Liver (tissue), 8 donors: ENCODE measurements at regions not wholly inside any gene's neighbourhood (a gene's known extent, or its start where the extent isn't known, plus 50 kb on each side); places are given as distances from the start of the nearest gene placed in this dataset.

Experiments used
- DNase-seq: peaks from one replicate; pipeline ENCODE4 v3.0.0-alpha.2; 2017; ENCODE audit warnings: low spot score
- H3K27ac ChIP-seq, 2 donors: one replicate each; pipeline ENCODE4 v1.7.0; 2013; ENCODE audit warnings: inconsistent platforms in 2 of 2, low read length in 2 of 2, control low read depth in 1 of 2, low read depth in 1 of 2, mild to moderate bottlenecking in 1 of 2
- H3K27me3 ChIP-seq, 4 donors: one replicate each; pipeline versions ENCODE4 v1.6.1 to v1.7.0; 2013; ENCODE audit warnings: low read length in 3 of 4, inconsistent platforms in 1 of 4, mild to moderate bottlenecking in 1 of 4, moderate library complexity in 1 of 4; ENCODE audit not compliant: control insufficient read depth in 4 of 4, insufficient read depth in 4 of 4
- H3K36me3 ChIP-seq, 4 donors: one replicate each; pipeline versions ENCODE4 v1.6.1 to v1.7.0; 2013; ENCODE audit warnings: low read length in 3 of 4, mild to moderate bottlenecking in 3 of 4, low read depth in 1 of 4, moderate library complexity in 1 of 4; ENCODE audit not compliant: control insufficient read depth in 4 of 4, insufficient read depth in 3 of 4
- H3K4me1 ChIP-seq, 4 donors: one replicate each; pipeline versions ENCODE4 v1.6.1 to v1.7.0; 2013; ENCODE audit warnings: low read length in 3 of 4, mild to moderate bottlenecking in 3 of 4, moderate library complexity in 1 of 4; ENCODE audit not compliant: control insufficient read depth in 4 of 4, insufficient read depth in 4 of 4
- H3K4me3 ChIP-seq, 3 donors: one replicate each; pipeline versions ENCODE4 v1.6.1 to v1.7.0; 2013; ENCODE audit warnings: low read length in 3 of 3, control low read depth in 1 of 3, low read depth in 1 of 3, mild to moderate bottlenecking in 1 of 3
- H3K9ac ChIP-seq, 2 donors: one replicate each; pipeline ENCODE4 v1.7.0; 2013; ENCODE audit warnings: low read length in 2 of 2, mild to moderate bottlenecking in 2 of 2, moderate library complexity in 2 of 2, control low read depth in 1 of 2, low read depth in 1 of 2
- H3K9me3 ChIP-seq, 4 donors: one replicate each; pipeline versions ENCODE4 v1.6.1 to v1.7.0; 2013; ENCODE audit warnings: low read length in 3 of 4; ENCODE audit not compliant: control insufficient read depth in 4 of 4
- EGR1 ChIP-seq, 2 donors: IDR thresholded peaks; 2 replicates each; pipeline ENCODE4 v1.6.1; 2016 to 2018; ENCODE audit warnings: antibody characterized with exemption in 2 of 2, low read depth in 2 of 2
- FOXA1 ChIP-seq: IDR thresholded peaks from 2 replicates; pipeline ENCODE4 v1.6.1; 2016; ENCODE audit warnings: antibody characterized with exemption
- FOXA2 ChIP-seq: IDR thresholded peaks from 2 replicates; pipeline ENCODE4 v1.6.1; 2016; ENCODE audit warnings: antibody characterized with exemption
- GABPA ChIP-seq, 2 donors: IDR thresholded peaks in 1 of 2; conservative IDR thresholded peaks in 1 of 2; 2 replicates each; pipeline ENCODE4 v1.6.1; 2016; ENCODE audit warnings: antibody characterized with exemption in 2 of 2, mild to moderate bottlenecking in 1 of 2, moderate library complexity in 1 of 2
- HNF4A ChIP-seq, 2 donors: conservative IDR thresholded peaks; 2 replicates each; pipeline ENCODE4 v1.6.1; 2016; ENCODE audit warnings: antibody characterized with exemption in 2 of 2, mild to moderate bottlenecking in 2 of 2
- HNF4G ChIP-seq: IDR thresholded peaks from 2 replicates; pipeline ENCODE4 v1.6.1; 2016; ENCODE audit warnings: antibody characterized with exemption
- JUND ChIP-seq, 2 donors: IDR thresholded peaks; 2 replicates each; pipeline ENCODE4 v1.6.1; 2016; ENCODE audit warnings: antibody characterized with exemption in 2 of 2
- MAX ChIP-seq: IDR thresholded peaks from 2 replicates; pipeline ENCODE4 v1.6.1; 2016; ENCODE audit warnings: antibody characterized with exemption
- NR2F2 ChIP-seq: IDR thresholded peaks from 2 replicates; pipeline ENCODE4 v1.6.1; 2016; ENCODE audit warnings: antibody characterized with exemption
- RAD21 ChIP-seq, 2 donors: IDR thresholded peaks; 2 replicates each; pipeline ENCODE4 v1.6.1; 2016; ENCODE audit warnings: antibody characterized with exemption in 2 of 2, mild to moderate bottlenecking in 2 of 2
- REST ChIP-seq: IDR thresholded peaks from 2 replicates; pipeline ENCODE4 v1.6.1; 2016; ENCODE audit warnings: antibody characterized with exemption, mild to moderate bottlenecking
- RXRA ChIP-seq, 2 donors: IDR thresholded peaks; 2 replicates each; pipeline ENCODE4 v1.6.1; 2017 to 2018; ENCODE audit warnings: antibody characterized with exemption in 2 of 2, mild to moderate bottlenecking in 1 of 2
- SP1 ChIP-seq: IDR thresholded peaks from 2 replicates; pipeline ENCODE4 v1.6.1; 2018; ENCODE audit warnings: antibody characterized with exemption, mild to moderate bottlenecking
- YY1 ChIP-seq: IDR thresholded peaks from 2 replicates; pipeline ENCODE4 v1.6.1; 2016; ENCODE audit warnings: antibody characterized with exemption, mild to moderate bottlenecking
- ZBTB33 ChIP-seq: IDR thresholded peaks from 2 replicates; pipeline ENCODE4 v1.6.1; 2016; ENCODE audit warnings: antibody characterized with exemption
- WGBS: extraction: QIAGEN DNeasy Blood & Tissue Kit; methylation state at CpG from one replicate; pipeline ENCODE4 v1.1.7; 2013; 5-methylcytosine and 5-hydroxymethylcytosine counted together
- TF ChIP-seq, protein P1 (sequence below): IDR thresholded peaks from 2 replicates; pipeline ENCODE4 v1.6.1; 2016; ENCODE audit warnings: antibody characterized with exemption
- TF ChIP-seq, protein P2 (sequence below): fragments of 150-350 bp; IDR thresholded peaks from 2 replicates; pipeline ENCODE4 v1.5.1; 2017; ENCODE audit warnings: improper control_type of control experiment, low read depth, low read length; ENCODE audit not compliant: missing input control
- donor health status: healthy.
- donor health status: healthy.
- donor health status: healthy.
- donor health status: healthy.
- donor health status: healthy.

- no peak overlapping the region for H3K4me3 ChIP-seq
- H3K9me3 ChIP-seq = no peaks in the 10 kb centered on the region
- no peaks in the 10 kb centered on the region for H3K27me3 ChIP-seq
- no peak overlapping the region for H3K9ac ChIP-seq
- no peak overlapping the region for H3K27ac ChIP-seq
- H3K4me1 ChIP-seq = no peaks in the 10 kb centered on the region
- no peak for DNase-seq
- no peaks in the 10 kb centered on the region for H3K36me3 ChIP-seq
- TF ChIP-seq RAD21 (IDR thresholded peaks at IDR 0.05) (peak; percentile 78 to 79), FOXA2 (no peak)
- 35% methylated on average over 5 of the region's 5 CpGs for WGBS
Measured at GRCh38 chr6:132218059-132218696, 183.1 kb downstream of the MOXD1 start.

DNA sequence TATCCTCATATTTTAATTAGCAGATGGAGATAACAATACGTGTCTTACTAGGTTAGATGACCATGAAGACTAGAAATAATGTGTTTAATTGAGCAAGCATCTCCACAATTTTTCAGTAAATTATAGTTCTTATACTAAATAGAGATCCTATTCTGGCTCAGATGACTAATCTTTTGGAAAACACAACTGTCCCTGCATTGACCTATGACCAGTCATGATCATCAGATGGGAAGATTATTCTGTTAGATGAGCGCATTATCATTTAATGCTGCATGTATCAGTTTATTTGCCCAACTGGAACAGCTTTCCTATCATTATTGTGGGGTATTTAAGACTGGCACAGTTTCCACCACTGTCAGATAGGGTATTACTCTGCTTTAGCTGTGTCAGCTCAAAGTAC lies 185.5 kb downstream of the MOXD1 start:
- no peaks in the 10 kb centered on the region for H3K4me1 ChIP-seq
- no peaks in the 10 kb centered on the region for H3K27me3 ChIP-seq
- no peak overlapping the region for H3K4me3 ChIP-seq
- TF ChIP-seq REST (no peak), NR2F2 (no peak), MAX (no peak), YY1 (no peak), FOXA1 (no peak), HNF4G (no peak), FOXA2 (no peak), EGR1 (IDR thresholded peaks at IDR 0.05; ENCODE audit: low read depth in 2 of 2) (no peak)
- TF ChIP-seq, protein P1, sequence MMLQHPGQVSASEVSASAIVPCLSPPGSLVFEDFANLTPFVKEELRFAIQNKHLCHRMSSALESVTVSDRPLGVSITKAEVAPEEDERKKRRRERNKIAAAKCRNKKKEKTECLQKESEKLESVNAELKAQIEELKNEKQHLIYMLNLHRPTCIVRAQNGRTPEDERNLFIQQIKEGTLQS = no peak
- DNase-seq = no peak
- H3K9ac ChIP-seq = no peak overlapping the region
- H3K36me3 ChIP-seq = no peaks in the 10 kb centered on the region
- no peaks in the 10 kb centered on the region for H3K9me3 ChIP-seq
- WGBS = 77% methylated on average over 2 of the region's 2 CpGs
- no peak overlapping the region for H3K27ac ChIP-seq

DNA sequence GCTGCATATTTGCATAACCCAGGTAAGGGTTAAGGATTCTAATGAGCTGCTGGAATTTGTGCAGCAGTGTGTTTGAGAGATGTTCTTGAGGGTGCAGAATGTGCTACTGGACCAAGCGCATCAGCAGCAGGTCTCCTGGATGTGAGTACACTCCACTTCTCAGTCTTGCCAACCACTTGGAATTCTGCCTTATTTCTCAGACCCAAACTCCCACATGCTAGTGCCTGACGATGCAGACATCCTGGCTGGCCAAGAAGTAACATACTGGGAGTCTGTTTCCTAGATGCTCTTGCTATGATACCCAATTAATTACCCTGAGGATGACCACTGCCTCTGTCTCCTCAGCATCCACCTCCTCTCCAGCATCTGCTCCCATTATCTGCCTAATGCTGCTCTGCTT lies 186.6 kb downstream of the MOXD1 start:
- H3K4me3 ChIP-seq = no peak overlapping the region
- no peak for DNase-seq
- WGBS = 77% methylated on average over 2 of the region's 2 CpGs
- H3K36me3 ChIP-seq = no peaks in the 10 kb centered on the region
- H3K27ac ChIP-seq = no peak overlapping the region
- no peak overlapping the region for H3K9ac ChIP-seq
- TF ChIP-seq ZBTB33 (no peak), NR2F2 (no peak), JUND (IDR thresholded peaks at IDR 0.05) (no peak), SP1 (no peak), RAD21 (IDR thresholded peaks at IDR 0.05) (no peak), RXRA (IDR thresholded peaks at IDR 0.05) (no peak), FOXA2 (no peak), HNF4G (no peak), FOXA1 (no peak), GABPA (IDR thresholded peaks at IDR 0.05 in 1 of 2, conservative IDR thresholded peaks at IDR 0.05 in 1 of 2) (no peak), HNF4A (conservative IDR thresholded peaks at IDR 0.05) (no peak)
- TF ChIP-seq, protein P1 = no peak
- TF ChIP-seq, protein P2, sequence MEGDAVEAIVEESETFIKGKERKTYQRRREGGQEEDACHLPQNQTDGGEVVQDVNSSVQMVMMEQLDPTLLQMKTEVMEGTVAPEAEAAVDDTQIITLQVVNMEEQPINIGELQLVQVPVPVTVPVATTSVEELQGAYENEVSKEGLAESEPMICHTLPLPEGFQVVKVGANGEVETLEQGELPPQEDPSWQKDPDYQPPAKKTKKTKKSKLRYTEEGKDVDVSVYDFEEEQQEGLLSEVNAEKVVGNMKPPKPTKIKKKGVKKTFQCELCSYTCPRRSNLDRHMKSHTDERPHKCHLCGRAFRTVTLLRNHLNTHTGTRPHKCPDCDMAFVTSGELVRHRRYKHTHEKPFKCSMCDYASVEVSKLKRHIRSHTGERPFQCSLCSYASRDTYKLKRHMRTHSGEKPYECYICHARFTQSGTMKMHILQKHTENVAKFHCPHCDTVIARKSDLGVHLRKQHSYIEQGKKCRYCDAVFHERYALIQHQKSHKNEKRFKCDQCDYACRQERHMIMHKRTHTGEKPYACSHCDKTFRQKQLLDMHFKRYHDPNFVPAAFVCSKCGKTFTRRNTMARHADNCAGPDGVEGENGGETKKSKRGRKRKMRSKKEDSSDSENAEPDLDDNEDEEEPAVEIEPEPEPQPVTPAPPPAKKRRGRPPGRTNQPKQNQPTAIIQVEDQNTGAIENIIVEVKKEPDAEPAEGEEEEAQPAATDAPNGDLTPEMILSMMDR = no peak
- no peaks in the 10 kb centered on the region for H3K4me1 ChIP-seq
- H3K27me3 ChIP-seq = no peaks in the 10 kb centered on the region
- H3K9me3 ChIP-seq = peaks cover 0 to 2% (median 0%) of the 10 kb centered on the region in 4 donors
